HEK293 (cell line): ENCODE measurements at regions not wholly inside any gene's neighbourhood (a gene's known extent, or its start where the extent isn't known, plus 50 kb on each side); places are given as distances from the start of the nearest gene placed in this dataset.
"Not testable (repeated sequence)": the region's sequence is repeated elsewhere in the genome, so short reads cannot be mapped to it uniquely, and the experiment has no call there.

Experiments
- CTCF ChIA-PET: fragments of 350-600 bp; formaldehyde crosslinking; extraction: SDS; loops from one replicate; lab custom pipeline; 2021; ENCODE audit warnings: antibody characterized with exemption; lab: Yijun Ruan, JAX
- POLR2A ChIA-PET: fragments of 300-600 bp; formaldehyde crosslinking; extraction: SDS; loops from one replicate; lab custom pipeline; 2020; ENCODE audit warnings: antibody characterized with exemption, inconsistent platforms; lab: Yijun Ruan, JAX
- H3K27ac ChIP-seq: fragments of 200-500 bp; sonication (Bioruptor generic); 2 replicates; pipeline ENCODE4 v1.5.1; 2014; ENCODE audit warnings: low read depth, low read length, control low read depth, inconsistent platforms; ENCODE audit errors: extremely low read depth
- H3K36me3 ChIP-seq, 2 experiments: fragments of 200-500 bp in 1 of 2; sonication (Bioruptor generic) in 1 of 2; 1 replicate in 1 of 2; 2 replicates in 1 of 2; pipeline ENCODE4 v1.5.1; 2014 to 2017; ENCODE audit warnings: inconsistent platforms in 2 of 2, low read length in 2 of 2; ENCODE audit not compliant: control insufficient read depth in 2 of 2, insufficient read depth in 1 of 2
- H3K4me1 ChIP-seq: fragments of 200-500 bp; sonication (Bioruptor generic); 2 replicates; pipeline ENCODE4 v1.5.1; 2014; ENCODE audit warnings: mild to moderate bottlenecking, low read length, inconsistent platforms; ENCODE audit not compliant: control insufficient read depth, insufficient read depth
- H3K4me3 ChIP-seq: 2 replicates; pipeline ENCODE4 v1.5.1; 2011; ENCODE audit warnings: low read depth, mild to moderate bottlenecking, control low read depth, low read length, moderate library complexity
- H3K9me3 ChIP-seq: fragments of 200-500 bp; sonication (Bioruptor generic); 2 replicates; pipeline ENCODE4 v1.5.1; 2014; ENCODE audit warnings: low read depth, low read length, inconsistent platforms; ENCODE audit not compliant: control insufficient read depth, insufficient read depth
- GLI4 ChIP-seq: fragments of 450-650 bp; formaldehyde crosslinking; IDR thresholded peaks from 2 replicates; pipeline ENCODE4 v1.5.1; 2016; ENCODE audit warnings: missing biosample characterization, missing genetic modification characterization
- KLF16 ChIP-seq: fragments of 450-650 bp; formaldehyde crosslinking; IDR thresholded peaks from 2 replicates; pipeline ENCODE4 v1.5.1; 2017; ENCODE audit warnings: missing biosample characterization, missing genetic modification characterization
- SCRT2 ChIP-seq: fragments of 450-650 bp; formaldehyde crosslinking; IDR thresholded peaks from 2 replicates; pipeline ENCODE4 v1.5.1; 2016; ENCODE audit warnings: missing biosample characterization, missing genetic modification characterization
- ZBTB7A ChIP-seq: fragments of 450-650 bp; formaldehyde crosslinking; IDR thresholded peaks from 2 replicates; pipeline ENCODE4 v1.5.1; 2016; ENCODE audit warnings: low read depth, missing biosample characterization, missing genetic modification characterization
- ZNF24 ChIP-seq: fragments of 450-650 bp; formaldehyde crosslinking; IDR thresholded peaks from 2 replicates; pipeline ENCODE4 v1.5.1; 2016; ENCODE audit warnings: missing biosample characterization, missing genetic modification characterization
- ZNF558 ChIP-seq: fragments of 450-650 bp; formaldehyde crosslinking; IDR thresholded peaks from 2 replicates; pipeline ENCODE4 v1.5.1; 2016; ENCODE audit warnings: missing biosample characterization, missing genetic modification characterization
- ZNF658 ChIP-seq: fragments of 450-650 bp; formaldehyde crosslinking; IDR thresholded peaks from 2 replicates; pipeline ENCODE4; 2016; ENCODE audit warnings: missing biosample characterization, missing genetic modification characterization
- ZNF791 ChIP-seq: fragments of 450-650 bp; formaldehyde crosslinking; IDR thresholded peaks from 2 replicates; pipeline ENCODE4 v1.5.1; 2016; ENCODE audit warnings: missing biosample characterization, missing genetic modification characterization
- ZNF792 ChIP-seq: fragments of 450-650 bp; formaldehyde crosslinking; IDR thresholded peaks from 2 replicates; pipeline ENCODE4 v1.5.1; 2016; ENCODE audit warnings: missing biosample characterization, missing genetic modification characterization

DNA sequence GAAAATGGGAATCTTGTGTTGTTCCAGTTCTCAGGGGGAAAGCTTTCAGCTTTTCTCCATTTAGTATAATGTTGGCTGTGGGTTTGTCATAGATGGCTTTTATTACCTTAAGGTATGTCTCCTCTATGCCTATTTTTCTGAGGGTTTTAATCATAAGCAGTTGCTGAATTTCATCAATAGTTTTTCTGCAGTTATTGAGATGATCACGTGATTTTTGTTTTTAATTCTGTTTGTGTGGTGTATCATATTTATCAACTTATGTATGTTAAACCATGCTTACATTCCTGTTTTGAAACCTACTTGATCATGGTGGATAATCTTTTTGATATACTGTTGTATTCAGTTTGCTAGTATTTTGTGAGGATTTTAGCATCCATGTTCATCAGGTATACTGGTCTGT is 66.8 kb upstream of the CENPE start:
- no peak overlapping the region for H3K27ac ChIP-seq
- H3K4me1 ChIP-seq = no peaks in the 10 kb centered on the region
- ChIA-PET CTCF (no interaction called here), POLR2A (no interaction called here)
- no peak overlapping the region for H3K4me3 ChIP-seq
- H3K36me3 ChIP-seq = no peaks in the 10 kb centered on the region
- H3K9me3 ChIP-seq = no peaks in the 10 kb centered on the region
- TF ChIP-seq ZNF558 (tag by site-specific recombination) = no peak
- no peak for TF ChIP-seq ZNF24
- TF ChIP-seq ZNF792 = no peak
- TF ChIP-seq KLF16 (tag by site-specific recombination) = no peak
- TF ChIP-seq GLI4 (tag by site-specific recombination) = no peak
- TF ChIP-seq ZNF658 (tag by site-specific recombination) = no peak
- no peak for TF ChIP-seq ZNF791 (tag by site-specific recombination)
- TF ChIP-seq ZBTB7A (tag by site-specific recombination) = no peak
- TF ChIP-seq SCRT2 (tag by site-specific recombination) = no peak

DNA sequence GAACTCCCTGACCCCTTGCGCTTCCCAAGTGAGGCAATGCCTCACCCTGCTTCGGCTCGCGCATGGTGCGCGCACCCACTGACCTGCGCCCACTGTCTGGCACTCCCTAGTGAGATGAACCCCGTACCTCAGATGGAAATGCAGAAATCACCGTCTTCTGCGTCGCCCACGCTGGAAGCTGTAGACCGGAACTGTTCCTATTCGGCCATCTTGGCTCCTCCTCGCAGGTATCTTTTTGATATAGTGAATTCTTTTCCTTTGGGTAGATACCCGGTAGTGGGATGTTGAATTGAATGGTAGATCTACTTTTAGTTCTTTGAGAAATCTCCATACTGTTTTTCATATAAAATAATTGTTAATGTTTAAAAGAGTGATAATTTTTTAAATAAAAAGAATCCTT is 57.9 kb upstream of the CENPE start:
- H3K4me3 ChIP-seq, H3K36me3 ChIP-seq, POLR2A ChIA-PET, H3K9me3 ChIP-seq, H3K27ac ChIP-seq, CTCF ChIA-PET, H3K4me1 ChIP-seq: not testable (repeated sequence)
